Colonic mucosa (tissue), 4 donors: ENCODE measurements at regions not wholly inside any gene's neighbourhood (a gene's known extent, or its start where the extent isn't known, plus 50 kb on each side); places are given as distances from the start of the nearest gene placed in this dataset.

Source experiments
- DNase-seq: peaks from one replicate; pipeline ENCODE4 v3.0.0-alpha.2; 2020
- H3K27ac ChIP-seq: fragments of 200-600 bp; one replicate; pipeline ENCODE4 v1.8.0; 2021
- H3K27me3 ChIP-seq: fragments of 200-600 bp; one replicate; pipeline ENCODE4 v1.8.0; 2021
- H3K36me3 ChIP-seq: fragments of 200-600 bp; one replicate; pipeline ENCODE4 v1.8.0; 2021
- H3K4me1 ChIP-seq: fragments of 200-600 bp; one replicate; pipeline ENCODE4 v1.8.0; 2021; ENCODE audit warnings: mild to moderate bottlenecking
- H3K4me3 ChIP-seq: fragments of 200-600 bp; one replicate; pipeline ENCODE4 v1.8.0; 2021
- H3K9ac ChIP-seq, 2 donors: one replicate each; pipeline ENCODE4 v1.7.0; 2013; ENCODE audit warnings: control low read depth in 2 of 2, low read depth in 2 of 2, low read length in 2 of 2
- H3K9me3 ChIP-seq: fragments of 200-600 bp; one replicate; pipeline ENCODE4 v1.8.0; 2021
- CTCF ChIP-seq: fragments of 200-600 bp; IDR thresholded peaks from one replicate; pipeline ENCODE4 v1.8.0; 2022; ENCODE audit warnings: antibody characterized with exemption, mild to moderate bottlenecking
- intact Hi-C: fragments of 100-400 bp; cut with DNase I; formaldehyde crosslinking; loops from one replicate; pipeline ENCODE4 v1.14.1; 2022
- donor health status: healthy.
- donor health status: DM: no; HTN: no; CAD: no.
- donor health status: DM: no; HTN: no; CAD: no.

GRCh38 chr11:104830508-104830907, 67.8 kb downstream of the CASP12 start:
- Histone ChIP-seq H3K4me1 (no peaks in the 10 kb centered on the region), H3K9ac (no peak overlapping the region), H3K27me3 (no peaks in the 10 kb centered on the region), H3K9me3 (no peaks in the 10 kb centered on the region), H3K36me3 (no peaks in the 10 kb centered on the region), H3K27ac (no peak overlapping the region), H3K4me3 (no peak overlapping the region)
- TF ChIP-seq CTCF = no peak
- no peak for DNase-seq
- intact Hi-C loops = no loop called here

- no peak for DNase-seq
Measured at GRCh38 chr11:104830080-104830479, 68.2 kb downstream of the CASP12 start.

DNA sequence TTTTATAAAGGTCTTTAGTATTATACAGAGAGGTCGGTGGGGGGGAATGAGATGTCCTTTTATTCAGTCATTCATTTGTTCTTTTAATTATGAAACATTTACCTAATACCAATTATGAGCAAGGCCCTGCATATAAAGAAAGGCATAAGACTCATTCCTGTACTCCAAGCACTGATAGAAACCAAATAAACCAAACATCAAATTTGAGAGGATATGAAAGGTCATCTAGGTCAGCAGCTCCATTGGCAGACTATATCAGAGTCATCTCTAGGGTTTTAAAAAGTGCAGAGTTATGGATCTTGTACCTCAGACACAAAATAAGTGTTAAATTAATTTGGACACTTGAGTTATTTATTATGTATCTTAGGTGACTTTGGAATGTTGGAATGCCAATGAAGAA, 71.5 kb downstream of the CASP12 start:
- H3K4me3 ChIP-seq = no peak overlapping the region
- DNase-seq = no peak
- H3K9ac ChIP-seq = no peak overlapping the region
- no peaks in the 10 kb centered on the region for H3K27me3 ChIP-seq
- no peaks in the 10 kb centered on the region for H3K4me1 ChIP-seq
- H3K27ac ChIP-seq = no peak overlapping the region
- H3K36me3 ChIP-seq = no peaks in the 10 kb centered on the region
- TF ChIP-seq CTCF = no peak
- intact Hi-C loops = no loop called here
- no peaks in the 10 kb centered on the region for H3K9me3 ChIP-seq

More at GRCh38 chr11:104830080-104830479, 68.2 kb downstream of the CASP12 start:
- H3K9ac ChIP-seq = no peak overlapping the region
- TF ChIP-seq CTCF = no peak
- no peaks in the 10 kb centered on the region for H3K9me3 ChIP-seq
- no peaks in the 10 kb centered on the region for H3K27me3 ChIP-seq
- H3K27ac ChIP-seq = no peak overlapping the region
- no peaks in the 10 kb centered on the region for H3K36me3 ChIP-seq
- H3K4me1 ChIP-seq = no peaks in the 10 kb centered on the region
- no peak overlapping the region for H3K4me3 ChIP-seq
- intact Hi-C loops = no loop called here

- H3K27ac ChIP-seq = no peak overlapping the region
- H3K4me3 ChIP-seq = no peak overlapping the region
- H3K27me3 ChIP-seq = no peaks in the 10 kb centered on the region
- no peaks in the 10 kb centered on the region for H3K36me3 ChIP-seq
- intact Hi-C loops = no loop called here
- H3K9me3 ChIP-seq = no peaks in the 10 kb centered on the region
- no peak for DNase-seq
- no peaks in the 10 kb centered on the region for H3K4me1 ChIP-seq
- no peak for TF ChIP-seq CTCF
- H3K9ac ChIP-seq = no peak overlapping the region
Measured at GRCh38 chr11:104823657-104824056, 74.6 kb downstream of the CASP12 start.

DNA sequence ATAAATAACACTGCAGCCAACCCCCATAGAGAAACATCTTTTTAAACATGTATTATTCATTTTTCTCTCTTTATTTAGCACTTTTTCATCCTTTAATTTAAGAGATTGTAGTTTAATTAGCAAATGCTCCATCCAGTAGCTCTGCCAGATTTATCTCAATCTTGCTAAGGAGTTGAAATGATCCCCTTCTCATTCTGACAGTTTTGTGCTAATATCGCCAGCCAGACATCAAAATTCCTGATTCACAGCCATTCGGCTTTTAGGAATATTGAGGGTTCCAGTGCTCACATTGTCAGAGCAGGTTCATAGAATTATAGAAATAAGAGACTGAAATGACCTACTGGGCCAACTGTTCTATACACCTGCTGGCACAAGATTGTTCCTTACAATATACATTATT, 77.8 kb downstream of the CASP12 start:
- no peak overlapping the region for H3K4me3 ChIP-seq
- no peak overlapping the region for H3K27ac ChIP-seq
- no peak for TF ChIP-seq CTCF

GRCh38 chr11:104819603-104820002, 78.7 kb downstream of the CASP12 start:
- no peak for TF ChIP-seq CTCF

More for the DNA sequence above, 77.8 kb downstream of the CASP12 start:
- Histone ChIP-seq H3K36me3 (no peaks in the 10 kb centered on the region), H3K4me1 (no peaks in the 10 kb centered on the region), H3K27me3 (no peaks in the 10 kb centered on the region), H3K9me3 (no peaks in the 10 kb centered on the region), H3K9ac (no peak overlapping the region)
- no peak for DNase-seq
- intact Hi-C loops = no loop called here

More at GRCh38 chr11:104819603-104820002, 78.7 kb downstream of the CASP12 start:
- Histone ChIP-seq H3K27ac (no peak overlapping the region), H3K27me3 (no peaks in the 10 kb centered on the region), H3K4me1 (no peaks in the 10 kb centered on the region), H3K9ac (no peak overlapping the region), H3K9me3 (no peaks in the 10 kb centered on the region), H3K4me3 (no peak overlapping the region), H3K36me3 (no peaks in the 10 kb centered on the region)
- no peak for DNase-seq
- intact Hi-C loops = no loop called here
